GM21381 (cell line): ENCODE measurements at regions not wholly inside any gene's neighbourhood (a gene's known extent, or its start where the extent isn't known, plus 50 kb on each side); places are given as distances from the start of the nearest gene placed in this dataset.

Source experiments
- ATAC-seq: cut with Tn5 transposase; IDR thresholded peaks from one replicate; pipeline ENCODE4 v1.9.1; 2021; ENCODE audit warnings: mild to moderate bottlenecking, moderate library complexity; ENCODE audit not compliant: unreplicated experiment

GRCh38 chr4:23207059-23207458 is 514.3 kb downstream of the GBA3 start:
- ATAC-seq, result no peak

DNA sequence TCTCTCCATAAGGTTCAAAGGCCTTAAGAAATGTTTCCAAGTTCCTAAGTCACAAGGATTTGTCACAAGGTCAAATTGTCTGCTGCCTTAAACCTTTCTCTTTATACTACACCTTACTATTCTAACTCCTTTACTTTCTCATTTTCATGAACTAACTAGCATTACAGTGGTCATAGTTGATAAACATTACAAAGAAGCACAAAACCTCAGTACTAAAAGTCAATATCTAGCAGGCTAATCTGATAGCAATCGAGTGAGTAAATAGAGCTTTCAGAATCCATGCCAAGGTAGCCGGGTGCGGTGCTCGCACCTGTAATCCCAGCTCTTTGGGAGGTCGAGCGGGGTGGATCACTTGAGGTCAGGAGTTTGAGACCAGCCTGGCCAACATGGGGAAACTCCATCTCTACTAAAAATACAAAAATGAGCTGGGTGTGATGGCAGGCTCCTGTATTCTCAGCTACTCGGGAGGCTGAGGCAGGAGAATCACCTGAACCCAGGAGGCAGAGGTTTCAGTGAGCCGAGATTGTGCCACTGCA is 510.0 kb downstream of the GBA3 start:
- ATAC-seq, result no peak

DNA sequence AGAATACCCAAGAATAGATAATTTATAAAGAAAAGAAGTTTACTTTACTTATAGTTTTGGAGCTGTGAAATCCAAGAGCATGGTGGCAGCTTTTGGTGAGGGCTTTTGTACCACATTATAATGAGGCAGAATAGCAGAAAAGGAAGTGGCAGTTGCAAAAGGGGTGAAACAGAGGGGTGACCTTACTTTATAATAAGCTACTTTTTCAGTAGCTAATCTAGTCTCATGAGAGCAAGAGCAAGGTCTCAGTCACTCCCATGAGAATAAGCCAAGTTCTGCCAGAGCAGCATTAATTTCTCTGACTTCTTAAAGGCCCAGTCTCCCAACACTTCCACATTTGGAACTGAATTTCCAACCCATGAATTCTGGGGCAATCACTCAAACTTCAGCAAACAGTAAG is 502.0 kb downstream of the GBA3 start:
- ATAC-seq, result no peak

DNA sequence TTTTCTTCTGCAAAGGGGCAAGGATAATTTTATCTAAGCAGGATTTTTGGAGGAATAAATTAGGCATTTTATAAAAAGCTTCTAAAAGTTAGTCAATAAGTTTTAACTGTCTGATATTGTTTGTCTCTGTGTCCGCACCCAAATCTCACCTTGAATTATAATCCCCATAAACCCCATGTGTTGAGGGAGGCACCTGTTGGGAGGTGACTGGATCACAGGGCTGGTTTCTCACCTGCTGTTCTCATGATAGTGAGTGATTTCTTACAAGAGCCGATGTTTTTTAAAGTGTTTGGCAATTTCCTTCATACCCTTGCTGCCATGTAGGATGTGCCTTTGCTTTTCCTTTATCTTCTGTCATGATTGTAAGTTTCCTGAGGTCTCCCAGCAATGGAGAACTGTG is 481.4 kb downstream of the GBA3 start:
- no peak for ATAC-seq

- no peak for ATAC-seq
Observed at GRCh38 chr4:23171976-23172375, 479.2 kb downstream of the GBA3 start.

- ATAC-seq, result no peak
Observed at GRCh38 chr4:23169608-23170311, 477.0 kb downstream of the GBA3 start.

GRCh38 chr4:23166919-23167318 is 474.2 kb downstream of the GBA3 start:
- ATAC-seq, result no peak

- ATAC-seq, result no peak
Observed at GRCh38 chr4:23166407-23166806, 473.7 kb downstream of the GBA3 start.

DNA sequence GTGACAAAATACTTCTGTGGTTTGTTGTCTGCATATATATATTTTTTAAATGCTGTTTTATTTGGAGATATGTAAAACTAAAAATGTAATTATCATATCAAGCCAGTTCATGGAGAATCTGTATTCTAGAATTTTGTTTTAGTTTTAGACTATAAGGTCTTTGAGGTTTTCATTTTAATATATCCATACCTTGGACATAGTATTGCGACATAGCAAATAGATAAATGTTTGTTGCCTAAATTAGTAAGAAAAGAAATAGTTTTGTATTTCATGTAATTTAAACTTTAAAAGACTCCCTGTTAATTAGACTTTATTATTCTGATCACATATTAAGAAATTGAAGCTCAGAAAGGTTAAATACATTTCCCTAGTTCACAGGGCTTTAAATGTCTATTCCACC is 472.9 kb downstream of the GBA3 start:
- ATAC-seq, result no peak

DNA sequence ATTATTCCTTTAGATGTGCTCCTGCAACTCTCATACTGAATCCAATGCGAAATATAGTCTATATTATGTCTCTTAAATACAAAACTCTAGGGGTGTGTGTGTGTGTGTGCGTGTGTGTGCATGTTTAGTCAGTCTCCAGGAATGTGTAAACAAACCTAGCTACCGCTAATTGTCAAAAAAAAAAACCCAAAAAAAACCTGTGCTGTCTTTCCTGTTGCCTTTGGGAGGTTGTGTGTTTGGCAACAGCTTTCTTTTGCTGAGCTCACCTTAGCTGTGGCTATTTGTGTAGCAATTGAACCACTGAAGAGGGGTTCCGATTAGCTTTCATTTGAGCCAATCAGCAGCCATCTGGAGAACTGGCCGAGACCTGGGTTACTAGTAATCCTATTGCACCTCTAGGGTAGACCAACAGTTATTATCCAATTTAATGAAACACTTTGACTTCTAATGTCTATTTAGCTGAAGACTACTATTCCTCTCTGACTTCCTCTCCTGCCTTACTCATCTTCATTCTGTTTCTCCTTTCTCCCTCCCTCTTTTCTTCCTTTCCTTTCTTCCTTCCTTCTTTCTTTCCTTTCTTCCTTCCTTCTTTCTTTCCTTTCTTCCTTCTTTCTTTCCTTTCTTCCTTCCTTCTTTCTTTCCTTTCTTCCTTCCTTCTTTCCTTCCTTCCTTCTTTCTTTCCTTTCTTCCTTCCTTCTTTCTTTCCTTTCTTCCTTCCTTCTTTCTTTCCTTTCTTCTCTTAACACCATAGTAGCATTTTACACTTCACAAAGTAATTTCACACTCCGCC is 471.1 kb downstream of the GBA3 start:
- no peak for ATAC-seq

DNA sequence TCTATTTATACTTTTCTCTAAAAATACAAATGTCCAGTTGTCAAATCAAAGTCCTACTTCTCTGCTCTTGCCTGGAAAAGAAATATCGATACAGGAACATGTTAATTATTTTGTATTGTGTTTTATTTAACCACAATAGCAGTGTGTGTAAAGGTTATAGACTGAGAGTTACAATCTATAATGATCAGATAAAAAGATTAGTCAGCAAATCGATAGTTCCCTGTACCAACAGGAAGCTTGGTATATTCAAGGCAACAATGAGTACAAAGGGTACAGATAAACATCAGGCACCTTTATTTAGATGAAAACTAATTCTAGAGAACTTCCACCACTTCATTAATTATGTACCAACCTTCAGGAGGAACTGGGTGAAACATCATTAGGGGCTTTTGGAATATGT is 469.5 kb downstream of the GBA3 start:
- ATAC-seq, result no peak

DNA sequence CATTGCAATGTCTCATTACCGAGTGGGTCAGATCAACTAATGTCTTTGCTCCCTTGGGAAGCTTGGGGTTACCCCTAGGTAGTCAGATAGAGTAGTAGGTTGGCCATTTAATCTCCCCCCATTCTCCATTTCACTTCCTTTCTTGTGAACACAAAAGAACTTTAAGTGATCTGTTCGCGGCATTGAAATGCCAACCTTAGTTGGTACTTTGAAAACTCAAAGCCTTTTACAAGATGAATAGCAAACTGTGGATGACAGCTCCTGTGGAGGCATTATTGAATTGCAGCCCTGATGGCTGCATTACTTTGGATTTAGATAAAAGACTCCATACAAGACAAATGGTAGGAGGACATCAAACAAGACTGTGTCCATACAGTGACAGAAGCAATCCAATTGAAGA is 469.1 kb downstream of the GBA3 start:
- no peak for ATAC-seq

DNA sequence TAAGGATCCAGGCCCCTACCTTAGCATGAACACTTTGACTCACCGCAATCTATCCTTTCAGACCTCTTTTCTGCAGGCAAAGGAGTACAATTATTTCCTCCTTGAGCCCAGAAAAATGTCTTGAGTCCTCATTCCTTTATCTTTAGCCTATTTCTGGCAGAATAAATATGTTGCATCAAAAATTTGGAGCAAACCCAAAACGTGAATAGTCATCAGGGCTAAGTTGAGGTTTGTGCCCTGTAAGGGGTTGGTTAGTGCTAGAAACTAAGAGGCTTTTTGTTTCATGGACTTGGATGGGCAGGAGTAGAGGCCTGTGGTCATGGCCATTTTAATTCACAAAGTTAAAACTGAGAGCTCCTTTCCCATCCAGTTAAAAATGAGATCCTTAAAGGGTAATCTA is 460.3 kb downstream of the GBA3 start:
- no peak for ATAC-seq

DNA sequence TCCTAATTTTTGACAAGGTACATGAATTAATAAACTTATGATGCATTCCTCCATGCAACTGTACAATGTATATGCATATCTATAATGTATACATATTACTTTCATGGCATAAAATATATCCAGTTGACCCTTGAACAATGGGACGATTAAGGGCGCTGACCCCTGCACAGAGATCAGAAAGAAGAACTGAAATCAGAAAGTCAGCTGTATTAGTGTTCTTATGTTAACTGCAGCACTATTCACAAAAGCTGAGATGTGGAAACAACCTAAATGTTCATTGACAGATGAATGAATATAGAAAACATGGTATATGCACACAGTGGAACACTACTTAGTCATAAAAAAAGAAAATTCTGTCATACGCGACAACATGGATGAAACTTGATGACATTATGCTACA is 457.1 kb downstream of the GBA3 start:
- ATAC-seq, result no peak

DNA sequence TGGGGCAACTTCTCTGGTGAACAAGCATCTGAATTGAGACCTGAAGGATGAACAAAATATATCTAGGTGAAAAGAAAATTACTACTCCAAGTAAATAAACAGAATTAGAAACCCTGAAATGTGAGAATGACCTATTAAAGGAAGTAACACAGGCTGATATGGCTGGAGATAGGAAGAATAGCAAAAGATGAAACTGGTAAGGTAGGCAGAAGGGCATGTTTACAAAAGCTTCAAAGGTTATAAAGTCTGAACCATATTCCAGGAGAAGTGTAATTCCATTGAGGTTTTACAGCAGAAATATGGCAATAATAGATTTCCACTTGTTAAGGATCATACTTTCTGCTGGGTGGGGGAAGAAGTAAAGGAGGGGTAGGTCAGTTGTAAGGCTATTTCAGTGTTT is 452.0 kb downstream of the GBA3 start:
- no peak for ATAC-seq

DNA sequence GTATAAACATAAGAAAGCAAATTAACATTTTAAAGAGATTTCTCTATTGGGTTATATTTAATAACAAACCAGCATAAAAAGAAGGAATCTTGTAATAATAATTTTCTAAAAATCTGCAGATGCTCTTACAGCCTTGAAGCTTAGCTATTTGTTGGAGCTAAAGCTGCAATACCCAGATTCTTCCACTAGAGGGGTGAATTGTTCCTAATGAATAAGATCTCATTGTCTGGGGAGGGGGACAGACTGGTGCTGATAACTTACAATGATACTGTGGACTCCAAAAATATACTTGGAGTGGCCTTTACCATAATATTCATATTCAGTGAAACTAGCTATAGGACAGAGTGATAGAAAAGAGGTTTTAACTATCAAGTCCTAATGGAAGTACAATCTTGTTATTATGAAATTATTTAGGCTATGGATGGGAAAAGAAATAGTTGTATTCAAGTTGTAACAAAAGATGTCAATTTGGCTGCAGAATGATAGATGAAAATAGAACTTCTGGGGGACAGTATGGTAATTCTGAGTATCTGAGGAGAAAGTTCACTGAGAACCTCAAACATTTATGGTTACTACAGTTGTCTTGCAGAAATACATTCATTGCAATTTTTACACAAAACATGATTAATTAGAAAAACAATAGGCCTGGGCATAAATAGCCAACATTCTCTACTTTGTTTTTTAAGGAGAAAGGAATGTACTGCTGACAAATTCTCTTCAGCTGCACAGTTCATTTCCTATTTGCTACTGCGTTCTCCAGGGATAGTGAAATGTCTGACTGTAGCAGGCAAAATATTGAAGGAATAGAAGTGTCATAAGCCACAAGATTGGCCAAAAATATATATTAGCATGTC is 443.3 kb downstream of the GBA3 start:
- peak; percentile 61 for ATAC-seq

DNA sequence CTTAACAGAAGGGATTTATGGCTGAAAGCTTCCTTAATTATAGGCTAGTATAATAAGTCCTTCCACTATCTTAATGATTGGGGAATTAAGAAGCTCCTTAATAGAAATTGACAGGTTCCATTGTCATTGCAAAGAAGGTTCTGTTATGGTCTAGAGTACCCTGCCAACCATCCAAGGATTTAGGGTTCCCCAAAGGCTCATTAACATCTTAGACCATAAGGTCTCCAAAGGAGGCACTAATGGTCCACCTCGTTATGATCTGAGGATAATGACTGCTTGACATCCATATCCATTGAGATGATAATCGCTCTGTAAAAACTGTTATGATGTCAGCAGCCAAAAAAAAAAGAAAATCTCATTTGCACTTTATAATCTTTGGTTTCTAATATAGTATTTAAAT is 441.6 kb downstream of the GBA3 start:
- no peak for ATAC-seq

- ATAC-seq, result no peak
Observed at GRCh38 chr4:23130845-23131244, 438.1 kb downstream of the GBA3 start.

- no peak for ATAC-seq
Observed at GRCh38 chr4:23125118-23125517, 432.4 kb downstream of the GBA3 start.

DNA sequence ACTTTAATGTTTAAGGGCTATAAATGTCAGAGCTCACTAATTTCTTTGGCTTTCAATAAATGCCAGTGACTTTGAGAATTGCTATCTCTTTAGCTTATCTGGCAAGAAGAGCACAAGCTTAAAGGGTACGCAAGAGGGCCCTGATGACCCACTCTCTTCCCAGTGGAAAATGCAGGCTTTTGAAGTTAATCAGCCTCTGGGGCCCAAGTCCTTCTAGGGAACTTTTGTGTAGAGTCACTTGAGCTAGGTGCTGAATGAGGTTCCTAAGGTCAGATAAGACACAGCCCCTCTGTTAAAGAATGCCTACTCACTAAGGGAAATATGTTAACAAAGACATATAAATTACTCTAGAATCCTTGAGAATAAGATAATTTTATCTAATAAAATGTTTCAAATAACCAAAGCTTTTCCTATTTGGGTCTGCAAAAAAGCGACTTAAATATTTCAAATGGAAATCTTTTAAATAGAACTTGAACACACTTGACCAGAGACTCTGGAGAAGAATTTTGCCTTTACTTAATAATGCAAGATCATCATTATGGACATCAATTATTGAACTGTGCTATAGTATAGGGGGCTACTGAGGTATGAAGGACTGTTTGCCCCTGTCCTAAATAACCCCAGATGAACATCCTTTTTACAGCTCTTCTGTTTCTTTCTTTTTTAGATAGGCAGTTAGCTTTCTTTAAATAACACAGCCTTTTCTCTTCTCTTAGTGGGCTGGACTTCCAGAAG is 430.1 kb downstream of the GBA3 start:
- no peak for ATAC-seq

DNA sequence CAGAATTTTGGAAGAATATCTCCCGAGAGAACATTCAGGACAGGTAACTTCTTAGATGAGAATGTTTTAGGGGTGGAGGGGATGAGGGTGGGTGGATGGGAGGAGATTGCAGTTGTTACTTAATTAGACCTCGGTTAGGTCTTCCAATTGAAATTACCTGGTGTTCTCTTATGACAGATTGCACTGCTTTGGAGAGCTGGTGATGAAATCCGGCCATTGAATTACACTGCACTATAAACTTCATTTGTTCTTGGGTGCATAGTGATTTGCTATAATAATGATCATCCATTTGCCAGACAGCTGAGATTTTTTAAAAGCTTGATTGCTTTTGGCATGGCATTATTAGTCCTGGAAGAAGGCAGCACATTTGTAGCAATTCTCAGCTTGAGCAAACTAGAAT is 427.6 kb downstream of the GBA3 start:
- ATAC-seq, result no peak
